ENCODE measurements at regions not wholly inside any gene's neighbourhood (a gene's known extent, or its start where the extent isn't known, plus 50 kb on each side); places are given as distances from the start of the nearest gene placed in this dataset.
"Not testable (repeated sequence)": the region's sequence is repeated elsewhere in the genome, so short reads cannot be mapped to it uniquely, and the experiment has no call there.

DNA sequence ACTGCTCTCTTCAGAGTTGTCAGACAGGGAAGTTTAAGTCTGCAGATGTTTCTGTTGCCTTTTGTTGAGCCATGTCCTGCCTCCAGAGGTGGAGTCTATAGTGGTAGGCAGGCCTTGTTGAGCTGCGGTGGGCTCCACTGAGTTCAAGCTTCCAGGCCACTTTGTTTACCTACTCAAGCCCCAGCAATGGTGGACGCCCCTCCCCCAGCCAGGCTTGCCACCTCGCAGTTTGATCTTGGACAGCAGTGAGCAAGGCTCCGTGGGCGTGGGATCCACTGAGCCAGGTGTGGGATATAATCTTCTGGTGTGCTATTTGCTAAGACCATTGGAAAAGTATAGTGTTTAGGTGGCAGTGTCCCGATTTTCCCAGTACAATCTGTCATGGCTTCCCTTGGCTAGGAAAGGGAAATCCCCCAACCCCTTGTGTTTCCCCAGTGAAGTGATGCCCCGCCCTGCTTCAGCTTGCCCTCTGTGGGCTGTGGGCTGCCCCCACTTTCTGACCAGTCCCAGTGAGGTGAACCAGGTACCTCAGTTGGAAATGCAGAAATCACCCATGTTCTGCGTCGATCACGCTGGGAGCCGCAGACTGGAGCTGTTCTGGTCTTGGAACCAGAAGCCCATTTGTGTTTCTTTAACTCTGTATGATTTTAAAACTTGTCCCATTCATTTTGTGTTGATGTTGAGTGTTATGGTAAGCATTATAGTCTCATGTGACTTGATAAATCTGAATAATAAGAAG is 89.2 kb upstream of the CALCR start:
- Histone ChIP-seq H3K27me3 (no peaks in the 10 kb centered on the region), H3K36me3 (no peaks in the 10 kb centered on the region), H3K9me3 (no peaks in the 10 kb centered on the region), H3K4me3 (no peak overlapping the region), H3K4me1 (no peaks in the 10 kb centered on the region), H3K27ac (no peak overlapping the region)
- DNase-seq: no peak
- TF ChIP-seq, protein P1, sequence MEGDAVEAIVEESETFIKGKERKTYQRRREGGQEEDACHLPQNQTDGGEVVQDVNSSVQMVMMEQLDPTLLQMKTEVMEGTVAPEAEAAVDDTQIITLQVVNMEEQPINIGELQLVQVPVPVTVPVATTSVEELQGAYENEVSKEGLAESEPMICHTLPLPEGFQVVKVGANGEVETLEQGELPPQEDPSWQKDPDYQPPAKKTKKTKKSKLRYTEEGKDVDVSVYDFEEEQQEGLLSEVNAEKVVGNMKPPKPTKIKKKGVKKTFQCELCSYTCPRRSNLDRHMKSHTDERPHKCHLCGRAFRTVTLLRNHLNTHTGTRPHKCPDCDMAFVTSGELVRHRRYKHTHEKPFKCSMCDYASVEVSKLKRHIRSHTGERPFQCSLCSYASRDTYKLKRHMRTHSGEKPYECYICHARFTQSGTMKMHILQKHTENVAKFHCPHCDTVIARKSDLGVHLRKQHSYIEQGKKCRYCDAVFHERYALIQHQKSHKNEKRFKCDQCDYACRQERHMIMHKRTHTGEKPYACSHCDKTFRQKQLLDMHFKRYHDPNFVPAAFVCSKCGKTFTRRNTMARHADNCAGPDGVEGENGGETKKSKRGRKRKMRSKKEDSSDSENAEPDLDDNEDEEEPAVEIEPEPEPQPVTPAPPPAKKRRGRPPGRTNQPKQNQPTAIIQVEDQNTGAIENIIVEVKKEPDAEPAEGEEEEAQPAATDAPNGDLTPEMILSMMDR (IDR thresholded peaks at IDR 0.05): no peak
- TF ChIP-seq POLR2A (IDR thresholded peaks at IDR 0.05): no peak
- intact Hi-C loops (cut with DNase I; ENCODE audit: low total_unique reads): no loop called here

DNA sequence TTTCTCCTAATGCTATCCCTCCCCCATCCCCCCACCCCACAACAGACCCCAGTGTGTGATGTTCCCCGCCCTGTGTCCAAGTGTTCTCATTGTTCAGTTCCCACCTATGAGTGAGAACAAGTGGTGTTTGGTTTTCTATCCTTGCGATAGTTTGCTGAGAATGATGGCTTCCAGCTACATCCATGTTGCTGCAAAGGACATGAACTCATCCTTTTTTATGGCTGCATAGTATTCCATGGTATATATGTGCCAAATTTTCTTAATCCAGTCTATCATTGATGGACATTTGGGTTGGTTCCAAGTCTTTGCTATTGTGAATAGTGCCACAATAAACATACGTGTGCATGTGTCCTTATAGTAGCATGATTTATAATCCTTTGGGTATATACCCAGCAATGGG is 83.6 kb upstream of the CALCR start:
- H3K4me1 ChIP-seq; H3K27ac ChIP-seq; H3K9me3 ChIP-seq; H3K4me3 ChIP-seq; H3K36me3 ChIP-seq; intact Hi-C loops (cut with DNase I; ENCODE audit: low total_unique reads); H3K27me3 ChIP-seq; DNase-seq: not testable (repeated sequence)

DNA sequence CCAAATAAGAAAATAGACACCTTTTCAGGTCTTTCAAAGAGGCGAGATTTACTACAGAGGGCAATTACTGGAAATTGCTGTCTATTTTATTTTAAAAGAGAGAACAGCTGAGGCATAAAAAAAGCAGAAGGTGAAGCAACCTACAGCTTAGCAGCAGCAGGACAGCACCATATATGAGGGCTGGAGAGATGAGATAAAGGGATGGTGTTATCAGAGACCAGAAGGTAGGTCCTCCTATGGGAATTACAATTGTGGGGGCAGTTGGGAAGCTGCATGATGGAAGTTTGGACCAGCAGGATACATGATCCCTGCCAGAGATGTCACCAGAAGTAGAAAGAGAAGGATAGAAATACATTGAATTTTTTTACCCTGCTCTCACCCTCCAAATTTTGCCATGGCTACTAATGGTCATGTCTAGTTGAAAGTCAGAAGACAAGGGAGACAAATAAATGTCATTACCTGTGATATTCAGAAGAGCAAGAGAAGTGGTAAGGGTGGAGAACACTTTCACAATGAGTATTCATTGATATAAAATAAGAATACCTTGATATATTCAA is 77.2 kb upstream of the CALCR start:
- no peak for TF ChIP-seq POLR2A (IDR thresholded peaks at IDR 0.05)
- TF ChIP-seq, protein P1 (IDR thresholded peaks at IDR 0.05): no peak
- DNase-seq: no peak
- Histone ChIP-seq H3K9me3 (no peaks in the 10 kb centered on the region), H3K36me3 (no peaks in the 10 kb centered on the region), H3K27ac (no peak overlapping the region), H3K4me3 (no peak overlapping the region), H3K27me3 (no peaks in the 10 kb centered on the region), H3K4me1 (no peaks in the 10 kb centered on the region)
- intact Hi-C loops (cut with DNase I; ENCODE audit: low total_unique reads): no loop called here

DNA sequence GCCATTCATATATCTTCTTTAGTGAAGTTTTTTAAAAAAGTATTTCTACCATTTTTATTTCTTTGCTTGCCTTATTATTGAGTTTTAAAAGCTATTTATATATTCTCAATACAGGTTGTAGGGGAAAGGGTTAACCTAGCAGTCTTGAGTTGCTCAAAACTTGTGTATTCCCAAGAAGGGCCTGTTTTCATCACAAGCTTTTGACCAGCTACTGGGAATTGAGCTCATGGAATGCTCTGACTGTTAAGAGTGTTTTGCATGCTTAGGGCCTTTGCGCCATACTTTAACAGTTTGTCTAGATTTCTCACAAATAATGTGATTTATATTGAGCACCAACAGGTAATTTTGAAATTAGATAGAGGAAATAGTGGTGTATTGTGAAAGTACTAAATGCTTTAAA is 72.0 kb upstream of the CALCR start:
- Histone ChIP-seq H3K4me3 (no peak overlapping the region), H3K36me3 (no peaks in the 10 kb centered on the region), H3K27ac (no peak overlapping the region), H3K27me3 (no peaks in the 10 kb centered on the region), H3K9me3 (no peaks in the 10 kb centered on the region), H3K4me1 (no peaks in the 10 kb centered on the region)
- intact Hi-C loops (cut with DNase I; ENCODE audit: low total_unique reads): no loop called here
- DNase-seq: no peak
- TF ChIP-seq POLR2A (IDR thresholded peaks at IDR 0.05): no peak
- TF ChIP-seq, protein P1 (IDR thresholded peaks at IDR 0.05): no peak

DNA sequence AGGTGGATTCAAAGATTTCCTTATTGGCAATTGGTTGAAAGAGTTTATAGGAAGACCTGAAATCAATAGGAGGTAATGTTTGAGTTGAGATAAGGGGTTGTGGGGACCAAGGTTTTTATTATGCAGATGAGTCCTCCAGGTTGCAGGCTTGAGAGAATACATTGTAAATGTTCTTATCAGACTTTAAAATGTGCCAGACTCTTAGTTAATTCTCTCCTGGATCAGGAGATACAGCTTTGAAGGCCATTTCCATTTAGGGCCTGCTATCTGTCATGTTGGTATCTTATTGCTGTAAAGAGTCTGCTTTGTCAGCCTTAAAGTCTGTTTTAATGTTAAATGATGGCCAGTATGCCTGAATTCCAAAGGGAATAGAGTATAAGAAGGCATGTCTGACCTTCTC is 61.8 kb upstream of the CALCR start:
- no peak for TF ChIP-seq POLR2A (IDR thresholded peaks at IDR 0.05)
- TF ChIP-seq, protein P1 (IDR thresholded peaks at IDR 0.05): no peak
- intact Hi-C loops (cut with DNase I; ENCODE audit: low total_unique reads): no loop called here

More for the DNA sequence above, 61.8 kb upstream of the CALCR start:
- no peak for DNase-seq
- no peaks in the 10 kb centered on the region for H3K9me3 ChIP-seq
- H3K36me3 ChIP-seq: no peaks in the 10 kb centered on the region
- H3K4me1 ChIP-seq: no peaks in the 10 kb centered on the region
- H3K4me3 ChIP-seq: no peak overlapping the region
- no peaks in the 10 kb centered on the region for H3K27me3 ChIP-seq
- H3K27ac ChIP-seq: no peak overlapping the region

All from uterus (tissue), 3 donors.